ENCODE measurements at regions not wholly inside any gene's neighbourhood (a gene's known extent, or its start where the extent isn't known, plus 50 kb on each side); places are given as distances from the start of the nearest gene placed in this dataset.

GRCh38 chr9:91060520-91061343 lies 259.1 kb downstream of the SYK start:
- dilution Hi-C loops (cut with MboI; ENCODE audit: extremely low pct_ligation_motif_present, low sequenced_read_pairs) (no loop called here), intact Hi-C loops (cut with micrococcal nuclease) (loop anchor here (1.0 to 5.0 kb wide), 7 partner anchors 23 to 362 kb away; partner anchors contain the start of gene NFIL3)
- no peaks in the 10 kb centered on the region for H3K27me3 ChIP-seq (ENCODE audit: control insufficient read depth in 2 of 2, insufficient read depth in 2 of 2, low read length in 2 of 2)
- peak; percentile 98 for DNase-seq (ENCODE audit: low read depth, low spot score)
- H3K79me2 ChIP-seq (ENCODE audit: control insufficient read depth, insufficient read depth, low read length): no peaks in the 10 kb centered on the region
- no peaks in the 10 kb centered on the region for H3K9me3 ChIP-seq (replicated peaks; ENCODE audit: control insufficient read depth, insufficient read depth, low read length)
- TF ChIP-seq CTCF (IDR thresholded peaks at IDR 0.05; ENCODE audit: extremely low read depth in 1 of 2, insufficient read depth in 1 of 2, low read depth in 1 of 2, low read length in 2 of 2): no peak
- no peak for TF ChIP-seq POLR2A (IDR thresholded peaks at IDR 0.05; ENCODE audit: low read depth, low read length)
- no peak for TF ChIP-seq MAX (IDR thresholded peaks at IDR 0.05; ENCODE audit: insufficient read depth, insufficient read length)
- TF ChIP-seq POLR2AphosphoS5 (IDR thresholded peaks at IDR 0.05; ENCODE audit: insufficient read depth, low read depth, low read length): no peak
- TF ChIP-seq MYC (IDR thresholded peaks at IDR 0.05; ENCODE audit: low read depth, low read length): no peak
- peak; percentile 69 for TF ChIP-seq JUN (IDR thresholded peaks at IDR 0.05; ENCODE audit: borderline replicate concordance, insufficient read depth, insufficient read length, low read depth)
- TF ChIP-seq FOS (IDR thresholded peaks at IDR 0.05; ENCODE audit: borderline replicate concordance, insufficient read depth, low read length): peak; percentile 76
- peak; percentile 29 for TF ChIP-seq GATA2 (IDR thresholded peaks at IDR 0.05; ENCODE audit: insufficient read depth, insufficient read length, low read depth, low read length)
- peak overlapping the region; percentile 40 for H3K4me2 ChIP-seq (ENCODE audit: insufficient read depth, low read length)
- H3K4me1 ChIP-seq (ENCODE audit: control insufficient read depth, extremely low read depth, insufficient read depth, low read length): peaks cover 43% of the 10 kb centered on the region
- H3K36me3 ChIP-seq (ENCODE audit: control insufficient read depth in 2 of 2, extremely low read depth in 1 of 2, insufficient read depth in 2 of 2, low read length in 2 of 2): no peaks in the 10 kb centered on the region
- peak overlapping the region; percentile 68 for H3K27ac ChIP-seq (ENCODE audit: insufficient read depth, low read depth, low read length)
- BruUV-seq (replicated peaks): no TSS peak
- no peaks in the 10 kb centered on the region for H3K9me1 ChIP-seq (replicated peaks; ENCODE audit: control insufficient read depth, extremely low read depth, insufficient read depth, low read length)
- peak overlapping the region; percentile 5 for H2AFZ ChIP-seq (ENCODE audit: low read depth, low read length)
- no peaks in the 10 kb centered on the region for H4K20me1 ChIP-seq (replicated peaks; ENCODE audit: control insufficient read depth, extremely low read depth, insufficient read depth, low read length)
- peak overlapping the region in 1 of 3 experiments; percentile 2 for H3K4me3 ChIP-seq (replicated peaks in 1 of 3; ENCODE audit: insufficient read depth in 1 of 3, low read depth in 1 of 3, low read length in 3 of 3)
- peak; percentile 95 for FAIRE-seq
- peak overlapping the region; percentile 27 for H3K9ac ChIP-seq (replicated peaks; ENCODE audit: extremely low read depth, insufficient read depth, low read length)
- POLR2A ChIA-PET: no interaction called here
- CTCF ChIA-PET: interaction anchor here (0.7 to 1.9 kb wide), 3 partner anchors 11 to 30 kb away, joined by 3 to 4 read pairs (median 3); no protein-coding TSS in a partner anchor
